ENCODE measurements at regions not wholly inside any gene's neighbourhood (a gene's known extent, or its start where the extent isn't known, plus 50 kb on each side); places are given as distances from the start of the nearest gene placed in this dataset.
"Not testable (repeated sequence)": the region's sequence is repeated elsewhere in the genome, so short reads cannot be mapped to it uniquely, and the experiment has no call there.

DNA sequence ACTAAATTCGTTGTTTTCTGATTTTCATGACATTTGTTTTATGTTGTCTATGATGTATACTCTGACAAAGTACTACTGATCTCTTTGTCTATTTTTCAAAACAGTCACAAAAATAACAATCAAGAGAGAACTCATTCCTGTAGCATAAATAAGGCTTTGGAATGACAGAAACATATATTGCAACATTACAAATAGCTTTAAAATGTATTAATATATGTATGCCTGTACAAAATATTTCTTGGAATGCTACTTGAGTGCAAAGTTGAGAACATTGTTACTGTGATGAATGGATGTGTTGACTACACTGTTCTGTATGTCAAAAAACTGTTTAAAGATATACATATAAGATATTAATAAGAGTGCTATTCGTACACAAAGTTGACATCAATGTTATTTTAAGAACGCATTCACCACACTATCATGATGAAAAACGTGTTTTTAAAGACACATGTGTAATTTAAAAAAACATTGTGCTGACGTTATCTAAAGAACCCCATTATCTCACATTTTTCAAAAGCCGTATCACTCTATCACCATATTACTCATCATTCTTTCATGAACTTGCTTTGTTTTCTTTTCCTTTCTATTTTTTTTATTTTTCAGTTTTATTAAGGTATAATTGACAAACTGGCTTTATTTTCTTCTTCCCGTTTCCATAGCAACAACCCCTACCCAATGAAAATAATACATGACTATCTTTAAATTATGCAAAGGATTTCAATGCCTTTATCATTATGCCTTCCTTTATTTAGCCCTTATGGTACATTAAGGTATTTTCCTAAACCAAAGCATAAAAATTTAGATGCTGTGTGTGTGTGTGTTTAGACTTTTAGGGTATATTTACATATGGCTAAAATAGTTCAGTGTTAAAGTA, 918.8 kb downstream of the SLITRK1 start:
- no peak for DNase-seq (ENCODE audit: low spot score)

- DNase-seq (ENCODE audit: low spot score), result no peak
Observed at GRCh38 chr13:82962397-82962796, 919.9 kb downstream of the SLITRK1 start.

GRCh38 chr13:82961757-82962156, 920.5 kb downstream of the SLITRK1 start:
- no peak for DNase-seq (ENCODE audit: low spot score)

DNA sequence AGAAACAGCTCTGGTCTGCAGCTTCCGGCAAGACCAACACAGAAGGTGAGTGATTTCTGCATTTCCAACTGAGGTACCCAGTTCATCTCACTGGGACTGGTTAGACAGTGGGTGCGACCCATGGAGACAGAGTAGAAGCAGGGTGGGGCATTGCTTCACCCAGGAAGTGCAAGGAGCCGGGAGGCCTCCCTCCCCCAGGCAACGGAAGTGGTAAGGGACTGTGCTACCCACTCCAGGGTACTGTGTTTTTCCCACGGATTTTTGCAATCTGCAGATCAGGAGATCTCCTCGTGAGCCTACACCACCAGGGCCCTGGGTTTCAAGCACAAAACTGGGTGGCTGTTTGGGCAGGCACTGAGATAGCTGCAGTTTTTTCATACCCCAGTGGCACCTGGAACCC, 929.9 kb downstream of the SLITRK1 start:
- not testable (repeated sequence) for DNase-seq (ENCODE audit: low spot score)

DNA sequence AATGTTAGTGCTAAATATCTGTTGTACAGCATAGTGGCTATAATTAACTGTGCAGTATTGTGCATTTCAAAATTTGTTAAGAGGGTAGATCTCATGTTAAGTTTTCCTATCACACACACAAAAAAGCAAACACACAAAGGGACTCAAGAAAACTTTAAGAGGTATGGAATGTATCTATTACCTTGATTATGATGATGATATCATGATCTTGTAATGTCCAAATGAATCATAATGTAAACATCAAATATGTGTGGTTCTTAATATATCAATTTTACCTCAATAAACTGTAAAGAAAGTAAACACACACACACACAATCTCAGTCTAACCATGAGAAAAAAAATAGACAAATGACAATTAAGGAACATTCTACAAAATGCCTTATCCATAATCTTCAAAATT, 934.6 kb downstream of the SLITRK1 start:
- DNase-seq (ENCODE audit: low spot score), result no peak

DNA sequence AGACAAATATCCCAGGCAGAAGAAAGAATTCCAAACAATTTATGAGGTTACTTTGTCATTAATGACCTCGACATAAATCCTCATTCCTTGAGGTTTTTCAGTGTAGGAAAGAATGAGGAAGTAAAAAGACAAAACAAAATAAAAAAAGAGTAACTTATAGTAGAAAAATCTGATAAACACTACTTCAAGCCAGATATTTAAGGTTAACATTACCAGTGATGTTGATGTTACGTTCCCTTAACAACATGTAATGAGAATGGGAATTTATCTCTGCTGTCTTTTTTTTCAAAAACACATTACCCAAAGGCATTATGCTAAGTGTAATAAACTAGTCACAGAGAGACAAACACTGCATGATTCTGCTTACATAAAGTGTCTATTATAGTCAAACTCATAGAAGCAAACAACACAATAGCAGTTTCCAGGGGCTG, 935.1 kb downstream of the SLITRK1 start:
- DNase-seq (ENCODE audit: low spot score), result no peak

DNA sequence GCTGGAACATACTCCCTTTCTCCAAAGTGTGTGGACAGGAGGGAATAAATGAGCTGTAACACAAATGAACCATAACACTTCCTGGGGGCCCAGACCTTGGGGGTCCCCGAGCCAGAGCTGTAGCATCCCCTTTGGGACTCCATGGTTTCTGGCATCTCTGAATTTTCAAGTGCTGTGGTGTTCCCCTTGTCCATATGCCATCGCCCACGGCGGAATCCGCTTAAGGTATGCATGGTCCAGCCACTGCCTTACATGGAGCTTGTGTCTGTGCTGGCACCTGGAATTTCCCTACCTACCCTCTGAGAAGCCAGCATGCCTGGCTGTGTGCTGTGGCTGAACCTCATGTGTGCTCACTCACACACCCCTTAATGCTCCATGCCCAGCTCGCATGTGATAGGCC, 943.6 kb downstream of the SLITRK1 start:
- no peak for DNase-seq (ENCODE audit: low spot score)

DNA sequence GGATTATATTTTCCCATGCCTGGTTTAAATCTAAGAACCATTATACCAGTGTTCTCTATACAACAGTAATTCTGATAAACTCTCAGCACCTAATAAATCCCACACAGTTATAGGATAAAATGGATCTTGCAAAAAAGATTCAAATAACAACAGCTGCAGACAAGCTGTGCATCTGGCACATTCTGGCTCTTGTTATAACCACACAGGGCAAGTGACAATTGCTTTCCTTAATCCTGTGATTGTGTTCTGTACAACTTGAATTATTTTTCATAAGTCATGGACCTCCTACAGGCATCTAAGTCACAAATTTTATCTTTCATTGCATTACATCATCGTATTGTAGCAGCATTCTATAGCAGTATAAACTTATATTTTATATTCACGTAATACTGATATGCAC, 948.3 kb downstream of the SLITRK1 start:
- DNase-seq (ENCODE audit: low spot score), result no peak

DNA sequence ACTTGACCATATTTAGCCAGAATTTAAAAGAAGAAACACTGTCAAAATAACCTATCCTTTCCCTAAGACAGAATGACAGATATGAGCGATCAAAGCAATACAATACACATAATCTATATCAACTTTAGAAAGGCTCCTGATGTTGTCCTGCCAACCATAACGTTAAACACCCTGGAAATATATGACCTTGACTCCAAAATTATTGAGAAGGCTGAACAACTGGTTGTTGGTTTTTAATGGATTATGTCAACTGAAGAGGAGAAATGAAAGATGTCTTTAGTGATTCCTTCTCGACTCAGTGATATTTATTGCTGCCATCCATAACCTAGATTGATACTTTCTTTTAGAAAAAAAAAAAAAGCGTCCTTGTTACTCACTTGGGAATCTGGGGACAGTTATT, 957.2 kb downstream of the SLITRK1 start:
- DNase-seq (ENCODE audit: low spot score), result no peak

DNA sequence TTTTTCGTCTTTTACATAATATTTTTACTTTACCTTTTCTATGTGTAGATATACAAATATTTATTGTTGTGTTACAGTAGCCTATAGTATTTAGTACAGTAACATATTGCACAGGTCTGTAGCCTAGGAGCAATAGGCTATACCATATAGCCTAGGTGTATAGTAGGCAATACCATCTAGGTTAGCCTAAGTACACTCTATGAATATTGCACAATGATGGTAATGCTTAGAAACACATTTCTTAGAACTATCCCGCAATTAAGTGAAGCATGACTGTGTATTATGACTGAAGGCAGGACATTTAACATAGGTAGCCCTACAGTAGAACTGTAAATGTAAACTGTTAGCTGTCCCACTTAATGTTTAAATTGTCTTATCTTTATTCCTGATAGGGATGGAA, 964.3 kb downstream of the SLITRK1 start:
- no peak for DNase-seq (ENCODE audit: low spot score)

GRCh38 chr13:82912564-82912963, 969.7 kb downstream of the SLITRK1 start:
- DNase-seq (ENCODE audit: low spot score), result no peak

DNA sequence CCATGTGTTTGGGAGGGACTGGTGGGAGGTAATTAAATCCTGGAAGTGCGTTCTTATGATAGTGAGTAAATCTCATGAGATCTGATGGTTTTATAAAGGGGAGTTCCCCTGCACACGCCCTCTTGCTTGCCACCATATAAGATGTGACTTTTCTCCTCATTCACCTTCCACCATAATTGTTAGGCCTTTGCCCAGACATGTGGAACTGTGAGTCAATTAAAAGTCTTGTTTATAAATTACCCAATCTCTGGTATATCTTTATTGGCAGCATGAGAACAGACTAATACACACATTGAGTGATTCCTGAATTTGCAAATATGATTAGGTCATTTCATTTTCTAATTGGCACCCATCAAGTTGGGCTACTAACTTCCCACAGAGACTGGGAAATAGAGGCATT, 977.2 kb downstream of the SLITRK1 start:
- no peak for DNase-seq (ENCODE audit: low spot score)

DNA sequence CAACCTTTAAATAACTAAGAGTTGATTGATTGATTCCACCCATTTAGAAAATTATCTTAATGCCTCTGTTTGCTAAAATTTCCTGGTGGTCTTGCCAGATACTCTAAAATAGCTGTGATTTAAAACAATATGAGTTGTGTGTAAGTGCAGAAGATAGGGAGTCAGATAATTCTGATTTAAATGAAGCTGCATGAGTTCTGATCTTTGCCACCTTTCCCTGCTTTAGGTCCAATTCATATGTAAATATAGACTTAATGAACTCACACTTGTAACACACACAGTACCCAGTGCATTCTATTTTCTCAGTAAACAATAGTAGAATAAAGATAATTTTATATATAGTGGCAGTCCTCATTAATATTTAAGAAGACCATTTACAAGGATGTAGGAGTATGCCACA, 981.8 kb downstream of the SLITRK1 start:
- DNase-seq (ENCODE audit: low spot score), result no peak

- DNase-seq (ENCODE audit: low spot score), result no peak
Observed at GRCh38 chr13:82898586-82898985, 983.7 kb downstream of the SLITRK1 start.

DNA sequence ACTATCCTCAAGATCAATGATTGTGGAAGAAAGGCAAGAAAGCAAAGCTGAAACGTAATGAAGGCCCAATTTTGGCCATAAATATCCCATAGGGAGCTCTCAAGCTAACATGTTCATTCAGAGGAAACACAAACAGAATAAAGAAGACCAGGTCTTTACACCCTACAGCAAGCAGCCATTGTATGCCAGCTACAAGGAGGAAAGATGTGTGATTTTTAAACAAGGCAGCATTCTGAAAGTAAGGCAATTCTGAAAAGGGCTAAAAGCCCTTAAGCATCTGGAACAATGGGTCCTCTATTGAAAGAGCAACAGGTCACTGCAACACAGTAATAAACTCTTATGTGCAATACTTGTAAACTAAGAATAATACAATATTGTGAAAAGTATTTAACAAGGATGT, 1002.4 kb downstream of the SLITRK1 start:
- DNase-seq (ENCODE audit: low spot score), result no peak

DNA sequence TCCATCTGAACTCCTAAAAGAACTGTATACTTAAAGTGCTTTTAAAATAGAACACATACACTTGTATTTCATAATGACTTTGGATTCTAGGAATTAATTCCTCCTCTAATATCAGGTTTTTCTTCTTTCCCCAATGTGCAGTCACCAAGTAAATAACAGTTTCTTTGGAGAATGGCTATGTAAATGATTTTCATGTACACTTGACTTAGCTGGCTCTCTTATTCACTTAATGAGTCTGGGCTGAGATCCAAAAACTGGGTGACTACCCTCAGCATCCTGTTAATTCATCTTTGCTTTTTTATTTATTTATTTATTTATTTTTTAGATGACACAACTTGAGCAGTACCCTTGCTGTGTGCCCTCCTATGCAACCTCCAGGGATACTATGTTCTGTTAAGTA, 1003.7 kb downstream of the SLITRK1 start:
- no peak for DNase-seq (ENCODE audit: low spot score)

DNA sequence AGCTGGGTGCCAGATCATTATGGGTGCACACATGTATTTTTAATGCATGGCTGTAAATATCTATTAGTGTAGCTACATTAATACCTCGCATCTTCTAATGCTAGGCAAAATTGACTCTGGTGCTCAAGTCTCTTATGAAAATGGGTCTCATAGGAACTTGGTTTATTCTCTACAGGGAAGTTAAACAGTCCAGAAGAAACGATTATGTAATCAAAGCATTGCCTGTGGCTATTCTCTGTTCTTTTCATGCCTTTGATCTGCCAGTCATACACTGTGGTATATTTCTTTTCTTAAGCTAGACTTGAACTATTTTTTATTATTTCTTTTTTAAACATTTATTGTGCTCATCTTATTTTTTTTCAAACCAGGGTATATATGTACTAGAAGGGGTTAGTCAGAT, 1015.0 kb downstream of the SLITRK1 start:
- no peak for DNase-seq (ENCODE audit: low spot score)

GRCh38 chr13:82850644-82851043, 1031.6 kb downstream of the SLITRK1 start:
- DNase-seq (ENCODE audit: low spot score), result no peak

DNA sequence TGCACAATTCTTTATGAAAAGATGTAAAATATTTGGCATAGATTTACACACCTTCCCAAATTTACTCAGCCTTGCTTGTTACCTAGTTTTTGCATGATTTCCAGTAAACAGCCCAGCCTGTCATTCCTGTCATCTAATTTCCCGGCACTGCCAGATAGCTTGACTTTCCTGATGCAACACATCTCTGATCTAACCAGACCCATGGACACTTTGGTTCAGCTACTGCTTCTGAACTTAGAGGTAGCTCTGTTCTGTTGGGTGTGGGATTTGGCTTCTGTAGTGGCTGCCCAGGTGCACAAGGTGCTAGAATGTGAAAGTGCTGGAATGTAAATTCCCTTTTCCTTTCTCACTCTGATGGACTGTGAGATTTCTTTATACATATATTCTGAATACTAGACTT, 1033.5 kb downstream of the SLITRK1 start:
- no peak for DNase-seq (ENCODE audit: low spot score)

- no peak for DNase-seq (ENCODE audit: low spot score)
Observed at GRCh38 chr13:82847595-82847994, 1034.7 kb downstream of the SLITRK1 start.

GRCh38 chr13:82833923-82834322, 1048.4 kb downstream of the SLITRK1 start:
- no peak for DNase-seq (ENCODE audit: low spot score)

DNA sequence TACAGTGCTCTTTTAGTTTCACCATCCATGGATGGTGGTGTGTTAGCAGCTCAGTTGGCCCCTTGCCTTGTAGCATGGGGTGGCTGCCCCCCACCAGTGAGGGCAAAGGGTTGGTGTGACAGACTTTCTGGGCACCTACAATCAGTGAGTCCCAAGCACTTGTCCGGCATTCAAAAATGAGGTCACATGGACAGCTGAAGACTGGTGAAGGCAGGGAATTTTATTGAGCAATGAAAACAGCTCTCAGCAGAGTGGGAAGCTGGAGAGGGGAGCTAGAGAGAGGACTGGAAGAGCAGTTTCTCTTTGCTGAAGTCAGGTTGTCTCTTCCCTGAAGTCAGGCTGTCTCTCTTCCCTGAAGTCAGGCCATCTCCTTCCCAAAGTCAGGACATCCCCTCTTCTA, 1053.2 kb downstream of the SLITRK1 start:
- no peak for DNase-seq (ENCODE audit: low spot score)

- DNase-seq (ENCODE audit: low spot score), result no peak
Observed at GRCh38 chr13:82827724-82828123, 1054.5 kb downstream of the SLITRK1 start.

- no peak for DNase-seq (ENCODE audit: low spot score)
Observed at GRCh38 chr13:82822935-82823334, 1059.3 kb downstream of the SLITRK1 start.

Measured in HuH-7 (cell line).